ENCODE measurements at regions not wholly inside any gene's neighbourhood (a gene's known extent, or its start where the extent isn't known, plus 50 kb on each side); places are given as distances from the start of the nearest gene placed in this dataset.

DNA sequence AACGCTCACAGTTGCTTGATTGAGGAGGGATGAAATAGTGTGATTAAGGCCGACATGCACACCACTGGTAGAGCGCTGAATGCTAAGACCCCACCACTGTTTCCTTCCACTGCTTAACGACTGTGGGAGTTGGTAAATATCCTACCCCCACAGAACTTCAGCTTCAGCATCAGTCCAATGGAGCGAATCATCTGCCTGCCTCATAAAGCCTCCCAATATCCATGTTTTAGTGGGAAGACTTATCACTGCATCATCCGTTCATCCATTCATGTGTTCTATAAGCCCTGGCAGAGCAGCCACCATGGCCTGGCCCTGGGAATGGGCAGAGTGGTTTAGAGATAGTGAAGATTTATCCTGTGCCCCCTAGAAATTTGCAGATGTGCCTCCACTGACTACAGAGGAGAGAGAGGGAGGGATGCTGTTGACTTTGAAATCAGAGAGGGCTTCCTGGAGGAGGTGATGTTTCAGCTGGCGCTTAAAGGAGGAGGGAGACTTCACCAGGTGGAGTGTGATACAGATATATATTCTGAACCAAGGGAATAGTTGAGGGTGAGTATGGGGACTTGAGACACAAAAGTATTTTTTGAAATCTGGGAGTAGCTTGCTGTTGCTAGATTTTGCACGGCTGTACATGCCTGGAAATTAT lies 71.9 kb upstream of the STX18 start:
- TF ChIP-seq CTCF (IDR thresholded peaks at IDR 0.05) (no peak), POLR2A (IDR thresholded peaks at IDR 0.05) (no peak)

Measured in body of pancreas (tissue), 4 donors.